ENCODE measurements at regions not wholly inside any gene's neighbourhood (a gene's known extent, or its start where the extent isn't known, plus 50 kb on each side); places are given as distances from the start of the nearest gene placed in this dataset.

DNA sequence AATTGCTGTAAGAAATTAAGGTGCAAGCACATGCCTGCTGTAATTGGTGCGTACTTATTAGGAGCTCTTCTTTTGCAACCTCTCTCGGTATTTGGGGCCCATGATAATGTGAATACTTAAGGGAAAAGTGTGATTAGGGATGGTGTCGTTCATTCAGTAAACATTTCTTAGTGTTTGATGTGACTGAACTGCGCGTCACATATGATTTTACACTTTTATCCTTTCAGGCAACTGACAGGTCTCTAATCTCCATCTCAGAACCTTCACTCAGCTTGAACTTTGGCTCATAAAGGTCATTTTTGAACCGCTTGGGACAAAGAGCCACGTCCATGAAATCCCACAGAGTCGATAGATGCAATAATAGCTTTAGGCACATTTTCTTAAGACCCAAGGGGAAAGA is 612.1 kb upstream of the PITX2 start:
- no peak overlapping the region for H3K4me3 ChIP-seq (ENCODE audit: insufficient read depth, low read length, poor library complexity, severe bottlenecking)
- TF ChIP-seq EZH2phosphoT487 (conservative IDR thresholded peaks at IDR 0.05; ENCODE audit: low read length) (no peak), CTCF (IDR thresholded peaks at IDR 0.05; ENCODE audit: insufficient read depth, low read length, poor library complexity, severe bottlenecking) (no peak)
- H3K27me3 ChIP-seq (ENCODE audit: low read length): no peaks in the 10 kb centered on the region
- no peak overlapping the region for H3K4me2 ChIP-seq (ENCODE audit: low read depth, low read length, poor library complexity, severe bottlenecking)
- no peaks in the 10 kb centered on the region for H3K36me3 ChIP-seq (ENCODE audit: low read length)
- H3K9me3 ChIP-seq (ENCODE audit: insufficient read depth, low read length): no peaks in the 10 kb centered on the region
- H3K79me2 ChIP-seq (ENCODE audit: insufficient read depth, low read length): no peaks in the 10 kb centered on the region
- no peaks in the 10 kb centered on the region for H3K9me2 ChIP-seq (replicated peaks; ENCODE audit: insufficient read depth, low read length)
- no peak overlapping the region for H2AFZ ChIP-seq (ENCODE audit: low read depth, low read length, severe bottlenecking)
- H3K9ac ChIP-seq (ENCODE audit: low read length): no peak overlapping the region
- H3K27ac ChIP-seq (ENCODE audit: low read depth, low read length): no peak overlapping the region
- H3F3A ChIP-seq (ENCODE audit: insufficient read depth): no peaks in the 10 kb centered on the region
- H4K20me1 ChIP-seq (ENCODE audit: low read depth, low read length): no peaks in the 10 kb centered on the region

- TF ChIP-seq EZH2phosphoT487 (conservative IDR thresholded peaks at IDR 0.05; ENCODE audit: low read length): no peak
- TF ChIP-seq CTCF (IDR thresholded peaks at IDR 0.05; ENCODE audit: insufficient read depth, low read length, poor library complexity, severe bottlenecking): no peak
- H3K36me3 ChIP-seq (ENCODE audit: low read length): no peaks in the 10 kb centered on the region
- no peaks in the 10 kb centered on the region for H3K9me2 ChIP-seq (replicated peaks; ENCODE audit: insufficient read depth, low read length)
- no peaks in the 10 kb centered on the region for H4K20me1 ChIP-seq (ENCODE audit: low read depth, low read length)
- no peak overlapping the region for H3K9ac ChIP-seq (ENCODE audit: low read length)
- H3K9me3 ChIP-seq (ENCODE audit: insufficient read depth, low read length): no peaks in the 10 kb centered on the region
- H3K27ac ChIP-seq (ENCODE audit: low read depth, low read length): no peak overlapping the region
- H3F3A ChIP-seq (ENCODE audit: insufficient read depth): no peaks in the 10 kb centered on the region
- H3K27me3 ChIP-seq (ENCODE audit: low read length): no peaks in the 10 kb centered on the region
- H3K4me2 ChIP-seq (ENCODE audit: low read depth, low read length, poor library complexity, severe bottlenecking): no peak overlapping the region
- H3K4me3 ChIP-seq (ENCODE audit: insufficient read depth, low read length, poor library complexity, severe bottlenecking): no peak overlapping the region
- H2AFZ ChIP-seq (ENCODE audit: low read depth, low read length, severe bottlenecking): no peak overlapping the region
- no peaks in the 10 kb centered on the region for H3K79me2 ChIP-seq (ENCODE audit: insufficient read depth, low read length)
These were observed 641.0 kb upstream of the PITX2 start for GRCh38 chr4:111263836-111264235.

DNA sequence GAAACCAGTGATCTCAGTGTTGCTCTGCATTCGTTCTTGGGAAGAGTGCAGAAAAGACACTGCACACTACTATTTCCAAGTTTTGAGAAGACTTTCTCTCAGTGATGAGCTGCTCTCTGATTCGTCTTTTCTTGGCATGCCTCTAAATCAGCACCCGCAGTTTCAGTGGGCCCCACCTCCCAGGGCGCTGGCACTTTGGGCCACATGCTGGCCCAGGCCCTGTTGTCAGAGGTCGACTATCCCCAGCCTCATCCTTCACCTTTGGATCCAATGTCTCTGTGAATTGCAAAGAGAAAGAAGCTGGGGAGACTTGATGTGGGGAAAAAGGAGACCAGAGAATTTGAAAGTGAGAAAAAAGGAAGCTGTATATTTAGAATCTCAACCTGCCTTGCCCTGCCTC is 644.1 kb upstream of the PITX2 start:
- H2AFZ ChIP-seq (ENCODE audit: low read depth, low read length, severe bottlenecking): no peak overlapping the region
- no peak overlapping the region for H3K9ac ChIP-seq (ENCODE audit: low read length)
- no peaks in the 10 kb centered on the region for H3K9me2 ChIP-seq (replicated peaks; ENCODE audit: insufficient read depth, low read length)
- H4K20me1 ChIP-seq (ENCODE audit: low read depth, low read length): no peaks in the 10 kb centered on the region
- no peaks in the 10 kb centered on the region for H3K36me3 ChIP-seq (ENCODE audit: low read length)
- H3K9me3 ChIP-seq (ENCODE audit: insufficient read depth, low read length): no peaks in the 10 kb centered on the region
- no peaks in the 10 kb centered on the region for H3K27me3 ChIP-seq (ENCODE audit: low read length)
- no peaks in the 10 kb centered on the region for H3F3A ChIP-seq (ENCODE audit: insufficient read depth)
- no peak overlapping the region for H3K4me2 ChIP-seq (ENCODE audit: low read depth, low read length, poor library complexity, severe bottlenecking)
- H3K4me3 ChIP-seq (ENCODE audit: insufficient read depth, low read length, poor library complexity, severe bottlenecking): no peak overlapping the region
- H3K27ac ChIP-seq (ENCODE audit: low read depth, low read length): no peak overlapping the region
- TF ChIP-seq CTCF (IDR thresholded peaks at IDR 0.05; ENCODE audit: insufficient read depth, low read length, poor library complexity, severe bottlenecking): no peak
- no peak for TF ChIP-seq EZH2phosphoT487 (conservative IDR thresholded peaks at IDR 0.05; ENCODE audit: low read length)
- no peaks in the 10 kb centered on the region for H3K79me2 ChIP-seq (ENCODE audit: insufficient read depth, low read length)

DNA sequence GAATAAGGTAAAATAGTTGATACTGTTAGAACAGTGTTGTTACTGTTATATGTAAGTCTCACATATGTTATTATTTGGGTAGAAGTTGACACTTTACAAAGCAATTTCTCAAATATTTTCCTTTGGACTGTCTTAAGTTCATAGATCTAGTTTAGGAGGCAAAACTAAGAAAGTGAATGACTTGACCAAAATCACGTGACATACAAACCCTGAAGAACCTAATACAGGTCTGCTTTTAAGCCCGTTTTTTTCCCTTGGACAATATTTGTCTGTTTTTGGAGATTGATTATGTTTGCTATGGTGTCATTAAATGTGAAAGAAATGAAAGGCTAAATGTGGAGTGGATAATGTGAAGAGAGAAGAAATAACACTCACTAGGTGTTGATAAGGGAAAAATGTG is 644.9 kb upstream of the PITX2 start:
- no peaks in the 10 kb centered on the region for H3K9me2 ChIP-seq (replicated peaks; ENCODE audit: insufficient read depth, low read length)
- H4K20me1 ChIP-seq (ENCODE audit: low read depth, low read length): no peaks in the 10 kb centered on the region
- H3F3A ChIP-seq (ENCODE audit: insufficient read depth): no peaks in the 10 kb centered on the region
- H3K4me3 ChIP-seq (ENCODE audit: insufficient read depth, low read length, poor library complexity, severe bottlenecking): no peak overlapping the region
- no peak overlapping the region for H3K9ac ChIP-seq (ENCODE audit: low read length)
- H3K27ac ChIP-seq (ENCODE audit: low read depth, low read length): no peak overlapping the region
- H3K79me2 ChIP-seq (ENCODE audit: insufficient read depth, low read length): no peaks in the 10 kb centered on the region
- H3K9me3 ChIP-seq (ENCODE audit: insufficient read depth, low read length): no peaks in the 10 kb centered on the region
- H3K36me3 ChIP-seq (ENCODE audit: low read length): no peaks in the 10 kb centered on the region
- no peak for TF ChIP-seq EZH2phosphoT487 (conservative IDR thresholded peaks at IDR 0.05; ENCODE audit: low read length)
- TF ChIP-seq CTCF (IDR thresholded peaks at IDR 0.05; ENCODE audit: insufficient read depth, low read length, poor library complexity, severe bottlenecking): no peak
- H3K4me2 ChIP-seq (ENCODE audit: low read depth, low read length, poor library complexity, severe bottlenecking): no peak overlapping the region
- H3K27me3 ChIP-seq (ENCODE audit: low read length): no peaks in the 10 kb centered on the region
- H2AFZ ChIP-seq (ENCODE audit: low read depth, low read length, severe bottlenecking): no peak overlapping the region
